Vagina (tissue), 2 donors: ENCODE measurements at regions not wholly inside any gene's neighbourhood (a gene's known extent, or its start where the extent isn't known, plus 50 kb on each side); places are given as distances from the start of the nearest gene placed in this dataset.
A peak's percentile ranks its signal among the peaks of the same experiment; 100 is the strongest.

Experiments
- DNase-seq, 2 donors: peaks; one replicate each; pipeline ENCODE4 v3.0.0-alpha.2; 2017; ENCODE audit errors: extremely low spot score in 2 of 2
- H3K27ac ChIP-seq: fragments of 200-600 bp; sonication (generic); one replicate; pipeline ENCODE4 v1.5.1; 2019
- H3K27me3 ChIP-seq: fragments of 200-600 bp; sonication (generic); one replicate; pipeline ENCODE4 v1.5.1; 2019
- H3K36me3 ChIP-seq, 2 donors: fragments of 200-600 bp; sonication (generic); one replicate each; pipeline ENCODE4 v1.5.1; 2017 to 2019
- H3K4me1 ChIP-seq: fragments of 200-600 bp; sonication (generic); one replicate; pipeline ENCODE4 v1.5.1; 2019
- H3K4me3 ChIP-seq, 2 donors: fragments of 200-600 bp; sonication (generic); 1 replicate in 1 of 2; 2 replicates in 1 of 2; pipeline ENCODE4 v1.5.1; 2016 to 2019
- H3K9me3 ChIP-seq: fragments of 200-600 bp; sonication (generic); one replicate; pipeline ENCODE4 v1.5.1; 2019
- POLR2A ChIP-seq, 2 donors: fragments of 450-650 bp; IDR thresholded peaks; one replicate each; pipeline ENCODE4 v1.6.1; 2017; ENCODE audit warnings: antibody characterized with exemption in 2 of 2, mild to moderate bottlenecking in 2 of 2, moderate library complexity in 2 of 2
- POLR2AphosphoS5 ChIP-seq, 2 donors: sonication (generic); formaldehyde crosslinking; IDR thresholded peaks; one replicate each; pipeline ENCODE4 v1.9.0; 2017; ENCODE audit warnings: antibody characterized with exemption in 2 of 2, mild to moderate bottlenecking in 2 of 2, low read depth in 1 of 2; ENCODE audit not compliant: insufficient read depth in 1 of 2
- intact Hi-C: fragments of 100-400 bp; cut with DNase I; formaldehyde crosslinking; loops from one replicate; pipeline ENCODE4 v1.15.1; 2023
- TF ChIP-seq, protein P1 (sequence below), 3 experiments: fragments of 450-650 bp in 2 of 3; fragments of 200-600 bp in 1 of 3; sonication (generic) in 1 of 3; IDR thresholded peaks; one replicate each; pipeline ENCODE4 v1.5.1; 2017 to 2019; ENCODE audit warnings: antibody characterized with exemption in 3 of 3, mild to moderate bottlenecking in 2 of 3, moderate library complexity in 2 of 3

- Histone ChIP-seq H3K27me3 (no peaks in the 10 kb centered on the region), H3K27ac (no peak overlapping the region), H3K4me1 (no peaks in the 10 kb centered on the region), H3K36me3 (no peaks in the 10 kb centered on the region), H3K4me3 (no peak overlapping the region), H3K9me3 (no peaks in the 10 kb centered on the region)
- DNase-seq = peak; percentile 72 to 79
- intact Hi-C loops = no loop called here
- TF ChIP-seq, protein P1, sequence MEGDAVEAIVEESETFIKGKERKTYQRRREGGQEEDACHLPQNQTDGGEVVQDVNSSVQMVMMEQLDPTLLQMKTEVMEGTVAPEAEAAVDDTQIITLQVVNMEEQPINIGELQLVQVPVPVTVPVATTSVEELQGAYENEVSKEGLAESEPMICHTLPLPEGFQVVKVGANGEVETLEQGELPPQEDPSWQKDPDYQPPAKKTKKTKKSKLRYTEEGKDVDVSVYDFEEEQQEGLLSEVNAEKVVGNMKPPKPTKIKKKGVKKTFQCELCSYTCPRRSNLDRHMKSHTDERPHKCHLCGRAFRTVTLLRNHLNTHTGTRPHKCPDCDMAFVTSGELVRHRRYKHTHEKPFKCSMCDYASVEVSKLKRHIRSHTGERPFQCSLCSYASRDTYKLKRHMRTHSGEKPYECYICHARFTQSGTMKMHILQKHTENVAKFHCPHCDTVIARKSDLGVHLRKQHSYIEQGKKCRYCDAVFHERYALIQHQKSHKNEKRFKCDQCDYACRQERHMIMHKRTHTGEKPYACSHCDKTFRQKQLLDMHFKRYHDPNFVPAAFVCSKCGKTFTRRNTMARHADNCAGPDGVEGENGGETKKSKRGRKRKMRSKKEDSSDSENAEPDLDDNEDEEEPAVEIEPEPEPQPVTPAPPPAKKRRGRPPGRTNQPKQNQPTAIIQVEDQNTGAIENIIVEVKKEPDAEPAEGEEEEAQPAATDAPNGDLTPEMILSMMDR (IDR thresholded peaks at IDR 0.05) = no peak
- no peak for TF ChIP-seq POLR2A (IDR thresholded peaks at IDR 0.05)
- no peak for TF ChIP-seq POLR2AphosphoS5 (IDR thresholded peaks at IDR 0.05; ENCODE audit: insufficient read depth in 1 of 2, low read depth in 1 of 2)
These were observed 233.1 kb upstream of the IRX1 start for GRCh38 chr5:3362606-3362910.

GRCh38 chr5:3361811-3362605 lies 233.6 kb upstream of the IRX1 start:
- no peaks in the 10 kb centered on the region for H3K27me3 ChIP-seq
- H3K4me1 ChIP-seq = no peaks in the 10 kb centered on the region
- TF ChIP-seq POLR2A (IDR thresholded peaks at IDR 0.05) (no peak), POLR2AphosphoS5 (IDR thresholded peaks at IDR 0.05; ENCODE audit: insufficient read depth in 1 of 2, low read depth in 1 of 2) (no peak)
- TF ChIP-seq, protein P1 (IDR thresholded peaks at IDR 0.05) = no peak
- intact Hi-C loops = no loop called here
- no peak overlapping the region for H3K4me3 ChIP-seq
- peak; percentile 77 to 89 for DNase-seq
- H3K36me3 ChIP-seq = no peaks in the 10 kb centered on the region
- H3K9me3 ChIP-seq = no peaks in the 10 kb centered on the region
- H3K27ac ChIP-seq = no peak overlapping the region

DNA sequence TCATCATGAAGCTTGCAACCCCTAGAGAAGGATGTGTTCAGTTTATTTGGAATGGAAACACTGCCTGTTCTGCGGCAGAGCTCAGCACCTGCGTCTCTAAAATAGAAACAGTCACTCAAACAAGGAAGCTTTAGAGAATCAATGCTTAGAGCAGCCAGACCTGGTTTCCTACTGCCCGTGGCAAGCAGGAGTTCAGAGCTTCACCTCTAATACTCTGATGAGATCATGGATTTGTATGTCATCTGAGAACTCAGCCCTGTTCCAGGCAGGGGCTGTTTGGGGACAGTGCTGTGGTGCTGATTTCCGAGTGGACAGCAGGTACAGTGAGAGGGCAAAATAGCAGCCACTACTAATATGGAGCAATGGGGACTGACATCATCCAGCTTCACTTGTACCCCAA lies 236.0 kb upstream of the IRX1 start:
- no peaks in the 10 kb centered on the region for H3K4me1 ChIP-seq
- no peaks in the 10 kb centered on the region for H3K27me3 ChIP-seq
- H3K9me3 ChIP-seq = no peaks in the 10 kb centered on the region
- no peak overlapping the region for H3K4me3 ChIP-seq
- H3K27ac ChIP-seq = no peak overlapping the region
- no peaks in the 10 kb centered on the region for H3K36me3 ChIP-seq
- TF ChIP-seq POLR2AphosphoS5 (IDR thresholded peaks at IDR 0.05; ENCODE audit: insufficient read depth in 1 of 2, low read depth in 1 of 2) = no peak
- TF ChIP-seq, protein P1 (IDR thresholded peaks at IDR 0.05) = no peak
- no peak for TF ChIP-seq POLR2A (IDR thresholded peaks at IDR 0.05)
- DNase-seq = peak; percentile 52 to 55
- intact Hi-C loops = no loop called here

DNA sequence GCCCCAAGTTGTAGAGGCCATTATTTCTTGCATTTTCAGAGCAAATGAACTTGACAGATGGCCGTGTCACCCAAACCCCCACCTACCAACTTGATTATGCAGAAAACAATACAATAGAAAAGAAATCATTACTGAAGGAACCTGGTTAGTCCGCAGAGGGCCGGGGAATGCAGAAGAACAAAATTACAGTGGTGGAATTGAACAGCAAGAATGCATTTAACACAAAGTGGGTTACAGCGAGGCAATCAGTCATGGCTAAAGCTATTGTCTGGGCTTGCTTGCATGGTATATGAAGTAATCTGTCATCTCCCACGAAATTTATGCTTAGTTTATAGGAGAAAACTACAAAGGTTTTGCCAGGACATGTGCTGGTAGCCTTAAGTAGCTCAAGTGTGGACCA lies 238.3 kb upstream of the IRX1 start:
- DNase-seq = peak in 1 of 2 donors; percentile 20
- no peak for TF ChIP-seq POLR2A (IDR thresholded peaks at IDR 0.05)

GRCh38 chr5:3356016-3356415 lies 239.6 kb upstream of the IRX1 start:
- Histone ChIP-seq H3K36me3 (no peaks in the 10 kb centered on the region), H3K27ac (no peak overlapping the region), H3K4me3 (no peak overlapping the region), H3K4me1 (no peaks in the 10 kb centered on the region), H3K27me3 (no peaks in the 10 kb centered on the region), H3K9me3 (no peaks in the 10 kb centered on the region)
- peak; percentile 55 to 77 for DNase-seq
- TF ChIP-seq POLR2AphosphoS5 (IDR thresholded peaks at IDR 0.05; ENCODE audit: insufficient read depth in 1 of 2, low read depth in 1 of 2) (no peak), POLR2A (IDR thresholded peaks at IDR 0.05) (no peak)
- TF ChIP-seq, protein P1 (IDR thresholded peaks at IDR 0.05) = no peak
- intact Hi-C loops = no loop called here

More for the DNA sequence above, 238.3 kb upstream of the IRX1 start:
- intact Hi-C loops = no loop called here
- Histone ChIP-seq H3K27ac (no peak overlapping the region), H3K36me3 (no peaks in the 10 kb centered on the region), H3K4me1 (no peaks in the 10 kb centered on the region), H3K4me3 (no peak overlapping the region), H3K27me3 (no peaks in the 10 kb centered on the region), H3K9me3 (no peaks in the 10 kb centered on the region)
